Small intestine (tissue), 7 donors: ENCODE measurements at regions not wholly inside any gene's neighbourhood (a gene's known extent, or its start where the extent isn't known, plus 50 kb on each side); places are given as distances from the start of the nearest gene placed in this dataset.

ENCODE experiments used
- DNase-seq, 2 donors: peaks; one replicate each; pipeline versions ENCODE4 v3.0.0 to v3.0.0-alpha.2; 2013
- FAIRE-seq: peaks from 2 replicates; lab custom pipeline; 2012; peaks lifted over from hg19 to GRCh38; lab: Jason Lieb, UNC
- H3K27ac ChIP-seq, 3 donors: one replicate each; pipeline ENCODE4 v1.5.1; 2013; ENCODE audit warnings: low read length in 2 of 3, mild to moderate bottlenecking in 2 of 3, control low read depth in 1 of 3, inconsistent platforms in 1 of 3, low read depth in 1 of 3, moderate library complexity in 1 of 3
- H3K27me3 ChIP-seq, 3 donors: one replicate each; pipeline ENCODE4 v1.6.1; 2013; ENCODE audit warnings: low read length in 3 of 3, inconsistent platforms in 1 of 3; ENCODE audit not compliant: control insufficient read depth in 3 of 3, insufficient read depth in 3 of 3
- H3K36me3 ChIP-seq, 3 donors: one replicate each; pipeline ENCODE4 v1.6.1; 2013; ENCODE audit warnings: low read length in 3 of 3, inconsistent platforms in 1 of 3, low read depth in 1 of 3, mild to moderate bottlenecking in 1 of 3, moderate library complexity in 1 of 3; ENCODE audit not compliant: control insufficient read depth in 3 of 3, insufficient read depth in 2 of 3
- H3K4me1 ChIP-seq, 3 donors: one replicate each; pipeline ENCODE4 v1.6.1; 2013; ENCODE audit warnings: low read length in 2 of 3, inconsistent platforms in 1 of 3, low read depth in 1 of 3, mild to moderate bottlenecking in 1 of 3, moderate library complexity in 1 of 3; ENCODE audit not compliant: control insufficient read depth in 3 of 3, insufficient read depth in 2 of 3
- H3K4me3 ChIP-seq, 3 donors: one replicate each; pipeline ENCODE4 v1.5.1; 2013; ENCODE audit warnings: low read length in 3 of 3, control low read depth in 1 of 3, inconsistent platforms in 1 of 3, low read depth in 1 of 3, mild to moderate bottlenecking in 1 of 3, moderate library complexity in 1 of 3
- H3K9me3 ChIP-seq, 2 donors: one replicate each; pipeline ENCODE4 v1.6.1; 2013; ENCODE audit warnings: low read depth in 1 of 2, low read length in 1 of 2; ENCODE audit not compliant: control insufficient read depth in 2 of 2, insufficient read depth in 1 of 2
- WGBS, 3 donors: extraction: QIAGEN DNeasy Blood & Tissue Kit; methylation state at CpG; one replicate each; pipeline ENCODE4 v1.1.7; 2013; 5-methylcytosine and 5-hydroxymethylcytosine counted together
- donor health status: healthy with polysubstance abuse.
- donor health status: control.
- donor health status: control.
- donor health status: Bipolar disorder and iron deficiency.
- donor health status: healthy.

GRCh38 chr2:144258154-144258553 lies 261.8 kb downstream of the ZEB2 start:
- WGBS, 3 donors: 87 to 98% (median 90%) methylated on average over 2 of the region's 2 CpGs
- H3K9me3 ChIP-seq: peaks cover 0 to 31% of the 10 kb centered on the region in 2 donors
- no peaks in the 10 kb centered on the region for H3K36me3 ChIP-seq
- no peaks in the 10 kb centered on the region for H3K27me3 ChIP-seq
- DNase-seq (no peak), FAIRE-seq (no peak)
- no peak overlapping the region for H3K4me3 ChIP-seq
- H3K27ac ChIP-seq: no peak overlapping the region
- no peaks in the 10 kb centered on the region for H3K4me1 ChIP-seq

GRCh38 chr2:144256996-144257707 lies 262.8 kb downstream of the ZEB2 start:
- 33 to 79% (median 59%) methylated on average over 1 of the region's 1 CpG for WGBS, 3 donors
- peak overlapping the region in 1 of 3 donors; percentile 16 for H3K27ac ChIP-seq
- H3K27me3 ChIP-seq: no peaks in the 10 kb centered on the region
- no peaks in the 10 kb centered on the region for H3K36me3 ChIP-seq
- no peak overlapping the region for H3K4me3 ChIP-seq
- FAIRE-seq (no peak), DNase-seq (no peak)
- no peaks in the 10 kb centered on the region for H3K4me1 ChIP-seq
- H3K9me3 ChIP-seq: peaks cover 0 to 37% of the 10 kb centered on the region in 2 donors

GRCh38 chr2:144254342-144255235 lies 265.3 kb downstream of the ZEB2 start:
- H3K27me3 ChIP-seq: no peaks in the 10 kb centered on the region
- WGBS, 3 donors: 96 to 98% (median 96%) methylated on average over 2 of the region's 2 CpGs
- no peak overlapping the region for H3K27ac ChIP-seq

DNA sequence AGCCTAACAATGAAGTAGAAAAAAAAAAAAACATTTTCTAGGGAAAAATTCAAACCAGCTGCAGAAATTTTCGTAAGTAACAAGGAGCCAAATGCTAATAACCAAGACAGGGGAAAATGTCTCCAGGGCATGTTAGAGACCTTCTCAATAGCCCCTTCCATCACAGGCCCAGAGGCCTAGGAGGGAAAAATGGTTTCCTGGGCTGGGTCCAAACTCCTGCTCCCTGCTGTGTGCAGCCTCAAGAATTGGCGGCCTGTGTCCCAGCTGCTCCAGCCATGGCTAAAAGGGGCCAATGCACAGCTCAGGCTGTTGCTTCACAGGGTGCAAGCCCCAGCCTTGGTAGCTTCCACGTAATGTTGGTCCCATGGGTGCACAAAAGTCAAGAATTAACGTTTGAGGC lies 266.2 kb downstream of the ZEB2 start:
- DNase-seq: no peak
- WGBS, 3 donors: 94 to 98% (median 96%) methylated on average over 4 of the region's 4 CpGs
- FAIRE-seq: no peak

More at GRCh38 chr2:144254342-144255235, 265.3 kb downstream of the ZEB2 start:
- no peaks in the 10 kb centered on the region for H3K36me3 ChIP-seq
- DNase-seq: no peak
- no peak overlapping the region for H3K4me3 ChIP-seq
- H3K9me3 ChIP-seq: peaks cover 0 to 37% of the 10 kb centered on the region in 2 donors
- no peaks in the 10 kb centered on the region for H3K4me1 ChIP-seq
- no peak for FAIRE-seq

DNA sequence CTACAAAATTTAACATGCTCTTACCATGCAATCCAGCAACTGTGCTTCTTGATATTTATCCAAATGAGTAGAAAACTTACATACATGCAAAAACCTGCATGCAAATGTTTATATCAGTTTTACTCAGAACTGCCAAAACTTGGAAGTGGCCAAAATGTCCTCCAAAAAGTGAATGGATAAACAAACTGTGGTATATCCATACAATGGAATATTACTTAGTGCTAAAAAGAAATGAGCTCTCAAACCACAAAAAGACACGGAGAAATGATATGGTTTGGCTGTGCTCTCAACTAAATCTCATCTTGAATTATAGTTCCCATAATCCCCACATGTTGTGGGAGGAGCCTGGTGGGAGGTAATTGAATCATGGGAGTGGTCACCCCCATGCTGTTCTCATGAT lies 267.2 kb downstream of the ZEB2 start:
- DNase-seq: no peak
- Histone ChIP-seq H3K27ac (no peak overlapping the region), H3K4me1 (no peaks in the 10 kb centered on the region), H3K9me3 (peaks cover 0 to 33% of the 10 kb centered on the region in 2 donors), H3K36me3 (no peaks in the 10 kb centered on the region), H3K27me3 (no peaks in the 10 kb centered on the region), H3K4me3 (no peak overlapping the region)
- no peak for FAIRE-seq
- 97 to 100% (median 100%) methylated on average over 1 of the region's 1 CpG for WGBS, 3 donors

More for the DNA sequence above, 266.2 kb downstream of the ZEB2 start:
- Histone ChIP-seq H3K27ac (no peak overlapping the region), H3K9me3 (peaks cover 0 to 33% of the 10 kb centered on the region in 2 donors), H3K4me1 (no peaks in the 10 kb centered on the region), H3K27me3 (no peaks in the 10 kb centered on the region), H3K36me3 (no peaks in the 10 kb centered on the region), H3K4me3 (no peak overlapping the region)

DNA sequence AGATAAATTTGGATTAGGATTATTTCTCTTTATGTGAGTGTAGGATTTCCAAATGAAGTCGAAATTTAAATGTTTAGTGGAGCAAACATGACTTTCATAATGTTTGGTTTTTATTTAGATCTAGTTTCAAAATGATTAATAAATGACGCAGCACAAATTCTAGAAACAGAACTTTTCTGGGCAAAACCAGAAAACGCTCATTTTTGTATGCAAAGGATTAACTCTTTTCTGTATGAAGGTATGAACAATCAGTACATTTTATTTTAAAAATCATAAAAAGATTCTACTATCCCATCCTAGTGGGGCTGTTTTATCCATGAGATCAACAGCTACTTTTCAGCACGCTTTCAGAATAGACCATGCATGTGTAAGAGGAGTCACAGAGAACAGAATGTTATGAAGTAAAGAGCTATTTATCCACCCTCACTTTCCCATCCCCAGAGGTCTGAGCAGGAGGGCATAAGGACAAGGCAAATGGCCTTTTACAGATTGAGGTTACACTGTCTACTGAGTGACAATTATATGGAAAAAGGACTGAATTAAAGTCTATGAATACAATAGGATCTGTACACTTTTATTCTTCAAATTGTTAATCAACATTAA lies 270.8 kb downstream of the ZEB2 start:
- 53 to 84% (median 56%) methylated on average over 4 of the region's 4 CpGs for WGBS, 3 donors
- H3K27ac ChIP-seq: no peak overlapping the region

GRCh38 chr2:144248350-144249034 lies 271.4 kb downstream of the ZEB2 start:
- peaks cover 0 to 10% of the 10 kb centered on the region in 2 donors for H3K9me3 ChIP-seq
- H3K4me1 ChIP-seq: no peaks in the 10 kb centered on the region
- no peaks in the 10 kb centered on the region for H3K36me3 ChIP-seq
- WGBS, 3 donors: 90 to 93% (median 92%) methylated on average over 4 of the region's 4 CpGs
- FAIRE-seq: no peak
- H3K27me3 ChIP-seq: no peaks in the 10 kb centered on the region
- no peak overlapping the region for H3K4me3 ChIP-seq
- no peak overlapping the region for H3K27ac ChIP-seq
- no peak for DNase-seq

More for the DNA sequence above, 270.8 kb downstream of the ZEB2 start:
- DNase-seq (no peak), FAIRE-seq (peak; percentile 26)
- no peaks in the 10 kb centered on the region for H3K4me1 ChIP-seq
- H3K4me3 ChIP-seq: no peak overlapping the region
- H3K36me3 ChIP-seq: no peaks in the 10 kb centered on the region
- no peaks in the 10 kb centered on the region for H3K27me3 ChIP-seq
- H3K9me3 ChIP-seq: peaks cover 0 to 15% of the 10 kb centered on the region in 2 donors

DNA sequence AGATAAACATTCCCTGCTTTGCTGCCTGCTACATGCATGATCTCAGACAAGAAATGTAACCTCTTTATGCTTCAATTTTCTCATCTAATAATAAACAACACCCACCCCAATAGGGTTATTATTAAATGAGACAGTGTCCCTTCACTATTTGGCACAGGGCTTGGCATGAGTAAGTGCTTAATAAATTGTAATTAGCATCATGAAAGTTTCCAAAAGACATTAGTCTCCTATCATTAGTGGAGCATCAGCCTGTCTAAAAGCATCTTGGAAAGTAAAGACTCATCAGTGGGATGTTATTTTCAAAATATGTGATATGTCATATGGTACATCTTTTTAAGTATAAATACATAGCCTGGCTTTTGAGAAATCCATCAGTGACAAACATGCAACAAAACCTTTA lies 275.0 kb downstream of the ZEB2 start:
- Histone ChIP-seq H3K4me3 (no peak overlapping the region), H3K4me1 (peaks cover 0 to 3% (median 0%) of the 10 kb centered on the region in 3 donors), H3K27me3 (no peaks in the 10 kb centered on the region), H3K9me3 (no peaks in the 10 kb centered on the region), H3K36me3 (no peaks in the 10 kb centered on the region), H3K27ac (no peak overlapping the region)
- FAIRE-seq (no peak), DNase-seq (no peak)
